ENCODE measurements at regions not wholly inside any gene's neighbourhood (a gene's known extent, or its start where the extent isn't known, plus 50 kb on each side); places are given as distances from the start of the nearest gene placed in this dataset.

DNA sequence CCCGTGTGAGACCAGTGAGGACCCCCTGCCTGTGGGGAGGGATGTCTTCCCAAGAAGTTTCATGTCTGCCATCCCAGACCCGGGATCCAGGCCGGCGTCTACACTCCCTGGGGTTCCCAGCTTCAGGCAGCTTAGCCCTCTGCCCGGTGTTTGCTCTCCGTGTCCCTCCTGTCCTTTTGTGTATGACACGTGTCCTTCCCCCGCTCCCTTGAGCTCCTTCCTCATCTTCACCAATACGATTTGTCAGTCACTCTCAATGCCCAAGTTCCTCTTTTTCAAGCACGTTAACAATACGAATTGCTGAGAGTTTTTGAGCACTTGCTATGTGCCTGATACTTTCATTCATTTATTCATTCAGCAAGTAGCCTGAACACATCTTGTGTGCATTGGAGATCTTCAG is 115.6 kb upstream of the PTPN1 start:
- Mint-ChIP-seq H3K36me3 (ENCODE audit: insufficient read depth) (no peaks in the 10 kb centered on the region), H3K27me3 (peaks cover 18% of the 10 kb centered on the region), H3K27ac (no peak overlapping the region), H3K9me3 (ENCODE audit: low read depth) (no peaks in the 10 kb centered on the region), H3K4me1 (ENCODE audit: low read depth) (peaks cover 6% of the 10 kb centered on the region), H3K4me3 (ENCODE audit: low read depth) (no peak overlapping the region)
- TF ChIP-seq CTCF (IDR thresholded peaks at IDR 0.05; ENCODE audit: unreplicated experiment), result no peak
- no peak for DNase-seq (ENCODE audit: low spot score, unreplicated experiment)

- peaks cover 8% of the 10 kb centered on the region for H3K4me1 Mint-ChIP-seq (ENCODE audit: low read depth)
- H3K27me3 Mint-ChIP-seq, result peaks cover 18% of the 10 kb centered on the region
- no peak overlapping the region for H3K27ac Mint-ChIP-seq
- no peak for TF ChIP-seq CTCF (IDR thresholded peaks at IDR 0.05; ENCODE audit: unreplicated experiment)
- H3K9me3 Mint-ChIP-seq (ENCODE audit: low read depth), result no peaks in the 10 kb centered on the region
- H3K36me3 Mint-ChIP-seq (ENCODE audit: insufficient read depth), result no peaks in the 10 kb centered on the region
- no peak overlapping the region for H3K4me3 Mint-ChIP-seq (ENCODE audit: low read depth)
- no peak for DNase-seq (ENCODE audit: low spot score, unreplicated experiment)
Observed at GRCh38 chr20:50395251-50395729, 114.9 kb upstream of the PTPN1 start.

DNA sequence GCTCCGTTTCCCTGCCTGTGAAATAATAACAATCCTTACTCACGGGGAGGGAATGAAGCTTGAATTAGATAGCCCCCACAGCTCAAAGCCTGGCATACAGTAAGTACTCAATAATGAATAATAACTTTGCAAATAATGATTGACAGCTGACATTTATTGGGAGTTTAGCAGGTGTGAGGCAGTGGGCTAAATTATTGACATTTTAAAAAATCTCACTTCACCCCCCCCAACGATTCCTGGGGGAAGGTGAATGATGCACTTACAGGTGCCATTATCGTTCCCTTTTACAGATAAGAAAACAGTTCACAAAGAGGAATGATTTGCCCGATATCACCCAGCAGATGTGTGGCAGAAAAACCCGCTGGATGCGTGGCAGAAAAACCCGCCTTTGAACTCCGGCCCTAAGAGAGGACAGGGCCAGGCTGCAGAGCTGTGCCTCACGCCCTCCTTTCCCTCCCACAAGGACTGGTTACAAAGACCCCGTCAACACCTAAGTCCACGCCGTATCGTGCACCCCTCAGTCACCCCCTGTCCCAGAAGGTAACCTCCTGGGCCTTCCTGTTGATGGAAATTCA is 114.2 kb upstream of the PTPN1 start:
- H3K27me3 Mint-ChIP-seq, result peaks cover 18% of the 10 kb centered on the region
- no peaks in the 10 kb centered on the region for H3K36me3 Mint-ChIP-seq (ENCODE audit: insufficient read depth)
- no peak for DNase-seq (ENCODE audit: low spot score, unreplicated experiment)
- no peak overlapping the region for H3K27ac Mint-ChIP-seq
- H3K4me3 Mint-ChIP-seq (ENCODE audit: low read depth), result no peak overlapping the region
- H3K4me1 Mint-ChIP-seq (ENCODE audit: low read depth), result peaks cover 14% of the 10 kb centered on the region
- H3K9me3 Mint-ChIP-seq (ENCODE audit: low read depth), result no peaks in the 10 kb centered on the region
- TF ChIP-seq CTCF (IDR thresholded peaks at IDR 0.05; ENCODE audit: unreplicated experiment), result no peak

DNA sequence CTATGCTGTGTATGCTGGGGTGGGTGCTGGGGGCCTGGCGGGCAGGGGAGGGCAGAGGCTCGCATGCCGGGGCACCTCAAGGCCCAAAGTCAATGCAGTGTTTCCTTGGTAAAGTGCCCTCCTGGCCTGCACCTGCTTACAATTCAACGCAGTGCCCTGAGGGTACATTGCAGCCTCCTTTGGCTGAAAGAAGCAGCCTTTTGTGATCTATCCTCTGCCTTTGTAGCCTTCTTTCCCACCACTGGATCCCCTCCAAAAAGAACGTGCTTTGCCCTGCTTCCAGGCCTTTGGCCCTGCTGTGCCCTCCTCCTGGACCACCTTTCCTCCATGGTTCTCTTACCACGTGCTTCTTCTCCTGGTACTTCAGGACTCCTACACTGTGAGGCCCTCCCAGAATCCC is 113.6 kb upstream of the PTPN1 start:
- Mint-ChIP-seq H3K27ac (no peak overlapping the region), H3K9me3 (ENCODE audit: low read depth) (no peaks in the 10 kb centered on the region)
- no peak for TF ChIP-seq CTCF (IDR thresholded peaks at IDR 0.05; ENCODE audit: unreplicated experiment)

DNA sequence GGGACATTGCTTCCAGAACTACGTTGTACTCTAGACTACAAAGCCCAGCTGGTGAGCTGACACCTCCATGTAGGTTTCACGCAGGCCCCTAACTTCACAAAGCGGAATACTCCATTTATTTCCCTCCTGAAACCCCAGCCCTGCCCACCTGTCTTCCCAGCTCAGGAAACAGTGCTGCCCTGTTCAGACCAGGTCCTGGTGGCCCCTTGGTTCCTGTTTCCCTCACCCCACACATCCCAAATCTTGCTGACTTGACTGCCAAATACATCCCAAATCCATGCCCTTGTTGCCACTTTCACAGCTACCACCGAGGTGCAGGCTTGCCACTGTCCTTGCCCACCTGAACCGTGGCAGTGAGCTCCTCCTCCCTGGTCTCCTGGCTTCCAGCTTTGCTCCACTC is 113.1 kb upstream of the PTPN1 start:
- no peak overlapping the region for H3K27ac Mint-ChIP-seq
- no peak for DNase-seq (ENCODE audit: low spot score, unreplicated experiment)
- H3K36me3 Mint-ChIP-seq (ENCODE audit: insufficient read depth), result no peaks in the 10 kb centered on the region
- peaks cover 14% of the 10 kb centered on the region for H3K4me1 Mint-ChIP-seq (ENCODE audit: low read depth)
- TF ChIP-seq CTCF (IDR thresholded peaks at IDR 0.05; ENCODE audit: unreplicated experiment), result no peak
- H3K9me3 Mint-ChIP-seq (ENCODE audit: low read depth), result no peaks in the 10 kb centered on the region
- H3K27me3 Mint-ChIP-seq, result peaks cover 15% of the 10 kb centered on the region
- no peak overlapping the region for H3K4me3 Mint-ChIP-seq (ENCODE audit: low read depth)

More for the DNA sequence above, 113.6 kb upstream of the PTPN1 start:
- Mint-ChIP-seq H3K4me3 (ENCODE audit: low read depth) (no peak overlapping the region), H3K4me1 (ENCODE audit: low read depth) (peaks cover 14% of the 10 kb centered on the region), H3K36me3 (ENCODE audit: insufficient read depth) (no peaks in the 10 kb centered on the region), H3K27me3 (peaks cover 15% of the 10 kb centered on the region)
- no peak for DNase-seq (ENCODE audit: low spot score, unreplicated experiment)

Data from progenitor cell of endocrine pancreas (in vitro differentiated cells).